Large intestine (tissue), 3 donors: ENCODE measurements at regions not wholly inside any gene's neighbourhood (a gene's known extent, or its start where the extent isn't known, plus 50 kb on each side); places are given as distances from the start of the nearest gene placed in this dataset.

ENCODE experiments used
- DNase-seq, 2 donors: peaks; one replicate each; pipeline versions ENCODE4 v3.0.0 to v3.0.0-alpha.2; 2013
- H3K27ac ChIP-seq: one replicate; pipeline ENCODE4 v1.5.1; 2013; ENCODE audit warnings: low read length
- H3K27me3 ChIP-seq: 2 replicates; pipeline ENCODE4 v1.6.1; 2013; ENCODE audit warnings: low read length; ENCODE audit not compliant: control insufficient read depth, insufficient read depth
- H3K36me3 ChIP-seq: 2 replicates; pipeline ENCODE4 v1.6.1; 2013; ENCODE audit warnings: low read length; ENCODE audit not compliant: control insufficient read depth, insufficient read depth
- H3K4me1 ChIP-seq: one replicate; pipeline ENCODE4 v1.6.1; 2013; ENCODE audit warnings: low read length; ENCODE audit not compliant: control insufficient read depth, insufficient read depth
- H3K4me3 ChIP-seq: one replicate; pipeline ENCODE4 v1.5.1; 2013; ENCODE audit warnings: low read length
- H3K9me3 ChIP-seq: one replicate; pipeline ENCODE4 v1.6.1; 2013; ENCODE audit warnings: mild to moderate bottlenecking, low read depth, low read length, moderate library complexity; ENCODE audit not compliant: control insufficient read depth
- WGBS: methylation state at CpG from one replicate; pipeline ENCODE4 v1.1.5; 2013; ENCODE audit warnings: low lambda C conversion rate; ENCODE audit not compliant: insufficient coverage; 5-methylcytosine and 5-hydroxymethylcytosine counted together

- no peaks in the 10 kb centered on the region for H3K27me3 ChIP-seq
- DNase-seq, result no peak
- no peak overlapping the region for H3K27ac ChIP-seq
- no peaks in the 10 kb centered on the region for H3K36me3 ChIP-seq
- WGBS, result 90% methylated on average over 2 of the region's 17 CpGs
- no peaks in the 10 kb centered on the region for H3K4me1 ChIP-seq
- H3K4me3 ChIP-seq, result no peak overlapping the region
- H3K9me3 ChIP-seq, result no peaks in the 10 kb centered on the region
Measured at GRCh38 chr20:60752741-60753420, 499.2 kb upstream of the CDH4 start.

GRCh38 chr20:60754856-60755255 is 497.2 kb upstream of the CDH4 start:
- H3K9me3 ChIP-seq, result no peaks in the 10 kb centered on the region
- H3K27me3 ChIP-seq, result no peaks in the 10 kb centered on the region
- no peak overlapping the region for H3K4me3 ChIP-seq
- H3K27ac ChIP-seq, result no peak overlapping the region
- no peak for DNase-seq
- H3K36me3 ChIP-seq, result no peaks in the 10 kb centered on the region
- H3K4me1 ChIP-seq, result no peaks in the 10 kb centered on the region
- WGBS, result no CpG with 5 or more reads among the region's 4 CpGs

GRCh38 chr20:60759651-60760050 is 492.4 kb upstream of the CDH4 start:
- Histone ChIP-seq H3K27me3 (no peaks in the 10 kb centered on the region), H3K4me3 (no peak overlapping the region), H3K9me3 (no peaks in the 10 kb centered on the region), H3K27ac (no peak overlapping the region), H3K4me1 (no peaks in the 10 kb centered on the region), H3K36me3 (no peaks in the 10 kb centered on the region)
- DNase-seq, result no peak
- WGBS, result no CpG with 5 or more reads among the region's 6 CpGs

- Histone ChIP-seq H3K27me3 (no peaks in the 10 kb centered on the region), H3K9me3 (no peaks in the 10 kb centered on the region), H3K27ac (no peak overlapping the region), H3K36me3 (no peaks in the 10 kb centered on the region), H3K4me3 (no peak overlapping the region), H3K4me1 (no peaks in the 10 kb centered on the region)
- no CpG with 5 or more reads among the region's 6 CpGs for WGBS
- DNase-seq, result no peak
Measured at GRCh38 chr20:60760256-60761000, 491.6 kb upstream of the CDH4 start.

- Histone ChIP-seq H3K9me3 (no peaks in the 10 kb centered on the region), H3K36me3 (no peaks in the 10 kb centered on the region), H3K4me3 (no peak overlapping the region), H3K4me1 (no peaks in the 10 kb centered on the region), H3K27me3 (no peaks in the 10 kb centered on the region), H3K27ac (no peak overlapping the region)
- WGBS, result no CpG with 5 or more reads among the region's 9 CpGs
- DNase-seq, result no peak
Measured at GRCh38 chr20:60761056-60761455, 491.0 kb upstream of the CDH4 start.

- H3K4me1 ChIP-seq, result no peaks in the 10 kb centered on the region
- no peak overlapping the region for H3K4me3 ChIP-seq
- no CpG with 5 or more reads among the region's 6 CpGs for WGBS
- no peaks in the 10 kb centered on the region for H3K9me3 ChIP-seq
- no peaks in the 10 kb centered on the region for H3K36me3 ChIP-seq
- H3K27ac ChIP-seq, result no peak overlapping the region
- no peaks in the 10 kb centered on the region for H3K27me3 ChIP-seq
- no peak for DNase-seq
Measured at GRCh38 chr20:60762386-60762785, 489.7 kb upstream of the CDH4 start.

GRCh38 chr20:60764328-60764727 is 487.7 kb upstream of the CDH4 start:
- no peak overlapping the region for H3K27ac ChIP-seq
- H3K27me3 ChIP-seq, result no peaks in the 10 kb centered on the region
- H3K9me3 ChIP-seq, result no peaks in the 10 kb centered on the region
- no peak for DNase-seq
- no peak overlapping the region for H3K4me3 ChIP-seq
- H3K36me3 ChIP-seq, result no peaks in the 10 kb centered on the region
- WGBS, result 100% methylated on average over 1 of the region's 4 CpGs
- no peaks in the 10 kb centered on the region for H3K4me1 ChIP-seq

- Histone ChIP-seq H3K27ac (no peak overlapping the region), H3K4me1 (no peaks in the 10 kb centered on the region), H3K4me3 (no peak overlapping the region), H3K27me3 (no peaks in the 10 kb centered on the region), H3K36me3 (no peaks in the 10 kb centered on the region), H3K9me3 (no peaks in the 10 kb centered on the region)
- WGBS, result 93% methylated on average over 2 of the region's 9 CpGs
- DNase-seq, result no peak
Measured at GRCh38 chr20:60764771-60765170, 487.3 kb upstream of the CDH4 start.

- 83% methylated on average over 4 of the region's 10 CpGs for WGBS
Measured at GRCh38 chr20:60765821-60766403, 486.1 kb upstream of the CDH4 start.

GRCh38 chr20:60768216-60768615 is 483.8 kb upstream of the CDH4 start:
- Histone ChIP-seq H3K4me1 (no peaks in the 10 kb centered on the region), H3K27me3 (no peaks in the 10 kb centered on the region), H3K4me3 (no peak overlapping the region), H3K27ac (no peak overlapping the region), H3K9me3 (no peaks in the 10 kb centered on the region), H3K36me3 (no peaks in the 10 kb centered on the region)
- DNase-seq, result no peak
- WGBS, result no CpG with 5 or more reads among the region's 1 CpG

More at GRCh38 chr20:60765821-60766403, 486.1 kb upstream of the CDH4 start:
- Histone ChIP-seq H3K9me3 (no peaks in the 10 kb centered on the region), H3K4me3 (no peak overlapping the region), H3K27me3 (no peaks in the 10 kb centered on the region), H3K36me3 (no peaks in the 10 kb centered on the region), H3K27ac (no peak overlapping the region), H3K4me1 (no peaks in the 10 kb centered on the region)
- DNase-seq, result no peak
